ENCODE measurements at regions not wholly inside any gene's neighbourhood (a gene's known extent, or its start where the extent isn't known, plus 50 kb on each side); places are given as distances from the start of the nearest gene placed in this dataset.

DNA sequence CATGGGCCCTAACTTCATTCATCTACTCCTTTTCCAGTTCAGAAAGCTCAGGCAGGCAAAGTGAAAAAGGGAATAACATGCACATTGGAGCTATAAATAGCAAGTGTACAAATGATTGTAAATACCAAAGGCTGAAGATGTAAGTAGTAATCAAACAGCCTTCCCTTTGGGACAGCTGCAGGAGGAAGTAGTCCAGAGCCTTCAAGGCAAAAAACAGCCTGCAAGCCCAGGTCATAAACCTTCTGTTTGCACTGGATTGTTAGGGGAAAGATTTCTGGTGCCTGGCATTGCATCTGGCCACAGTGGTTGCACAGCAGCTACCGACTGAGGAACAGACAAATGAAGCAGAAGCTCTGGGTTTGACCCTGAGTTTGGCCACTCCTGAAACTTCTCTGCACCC is 98.6 kb upstream of the PMFBP1 start:
- 85% methylated on average over 1 of the region's 1 CpG; no CpG with 5 or more reads in 1 of the 2 experiments for WGBS, 2 experiments (ENCODE audit: extremely low coverage in 1 of 2, insufficient coverage in 1 of 2, insufficient read length in 1 of 2, insufficient replicate concordance in 2 of 2, low coverage in 1 of 2, low lambda C conversion rate in 2 of 2, missing lambda C conversion rate in 1 of 2)
- POLR2A ChIA-PET (ENCODE audit: partially characterized antibody), result no interaction called here
- no peak for DNase-seq (ENCODE audit: low read depth in 1 of 2, low spot score in 2 of 2)
- no peak for TF ChIP-seq RXRA (IDR thresholded peaks at IDR 0.05; ENCODE audit: insufficient read depth, low read depth, low read length)
- TF ChIP-seq POLR2AphosphoS5 (IDR thresholded peaks at IDR 0.05; ENCODE audit: low read depth, low read length), result no peak
- TF ChIP-seq CBX8 (IDR thresholded peaks at IDR 0.05; ENCODE audit: borderline replicate concordance, low read depth, low read length), result no peak
- no peak for TF ChIP-seq CTCF (IDR thresholded peaks at IDR 0.05; ENCODE audit: control extremely low read depth in 1 of 3, insufficient read depth in 1 of 3, low read depth in 1 of 3, low read length in 3 of 3)
- TF ChIP-seq CEBPB (IDR thresholded peaks at IDR 0.05; ENCODE audit: low read depth, low read length), result no peak
- TF ChIP-seq FOSL1 (IDR thresholded peaks at IDR 0.05; ENCODE audit: insufficient read depth, low read depth, low read length), result no peak
- no peak for TF ChIP-seq CTBP2 (IDR thresholded peaks at IDR 0.05; ENCODE audit: borderline replicate concordance, insufficient read depth, insufficient read length, low read length)

More for the DNA sequence above, 98.6 kb upstream of the PMFBP1 start:
- no peak overlapping the region for H3K18ac ChIP-seq (ENCODE audit: extremely low read depth, low read length)
- H4K8ac ChIP-seq (ENCODE audit: extremely low read depth, insufficient read depth, low read length), result no peak overlapping the region
- H3K79me1 ChIP-seq (ENCODE audit: low read depth, low read length), result no peaks in the 10 kb centered on the region
- H3K23me2 ChIP-seq (ENCODE audit: low read depth, low read length), result no peaks in the 10 kb centered on the region
- H3K4me2 ChIP-seq (ENCODE audit: insufficient read depth in 1 of 2, low read depth in 2 of 2, low read length in 2 of 2), result no peak overlapping the region
- H3K4me1 ChIP-seq (replicated peaks in 1 of 4; ENCODE audit: control insufficient read depth in 3 of 4, insufficient read depth in 4 of 4, low read length in 3 of 4), result no peaks in the 10 kb centered on the region
- H3K56ac ChIP-seq (replicated peaks; ENCODE audit: insufficient read length, low read depth, low read length), result no peak overlapping the region
- no peak overlapping the region for H2BK20ac ChIP-seq (ENCODE audit: low read length)
- H2BK5ac ChIP-seq (ENCODE audit: low read depth, low read length), result no peak overlapping the region
- FAIRE-seq, result no peak
- no peaks in the 10 kb centered on the region for H3K79me2 ChIP-seq (ENCODE audit: control insufficient read depth in 1 of 2, insufficient read depth in 2 of 2, low read length in 2 of 2)
- no peak overlapping the region for H2BK12ac ChIP-seq (ENCODE audit: low read depth, low read length)
- H4K5ac ChIP-seq (ENCODE audit: insufficient read length, low read depth, low read length), result no peak overlapping the region
- H3K14ac ChIP-seq (ENCODE audit: insufficient read length), result no peak overlapping the region
- H3K4ac ChIP-seq (replicated peaks; ENCODE audit: insufficient read length, low read depth, low read length), result no peak overlapping the region
- CTCF ChIA-PET (ENCODE audit: partially characterized antibody), result interaction anchor here (0.7 to 1.3 kb wide), 2 partner anchors 9 to 196 kb away, joined by 3 to 4 read pairs; no protein-coding TSS in a partner anchor
- no peak overlapping the region for H3K4me3 ChIP-seq (ENCODE audit: extremely low read depth in 1 of 4, insufficient read depth in 2 of 4, low read depth in 3 of 4, low read length in 4 of 4)
- no peak overlapping the region for H2AFZ ChIP-seq (ENCODE audit: low read length)
- H3K36me3 ChIP-seq (ENCODE audit: control insufficient read depth in 2 of 4, insufficient read depth in 4 of 4, low read length in 3 of 4), result no peaks in the 10 kb centered on the region
- no peak overlapping the region for H4K91ac ChIP-seq (replicated peaks; ENCODE audit: insufficient read length, low read length)
- H2BK120ac ChIP-seq (replicated peaks; ENCODE audit: low read depth, low read length), result no peak overlapping the region
- peaks cover 0 to 1% (median 0%) of the 10 kb centered on the region in 4 experiments; a peak in 1 of 7 replicates for H3K27me3 ChIP-seq (replicated peaks in 1 of 4; ENCODE audit: control insufficient read depth in 3 of 4, extremely low read depth in 1 of 4, insufficient read depth in 3 of 4, low read length in 3 of 4)
- no peak overlapping the region for H3K9ac ChIP-seq (replicated peaks in 1 of 4; ENCODE audit: extremely low read depth in 1 of 4, low read depth in 3 of 4, low read length in 3 of 4)
- no peak overlapping the region for H2AK5ac ChIP-seq (ENCODE audit: low read depth, low read length)
- H4K20me1 ChIP-seq (replicated peaks in 1 of 2; ENCODE audit: control insufficient read depth in 1 of 2, insufficient read depth in 2 of 2, low read length in 2 of 2), result no peaks in the 10 kb centered on the region
- H3K27ac ChIP-seq (ENCODE audit: low read depth, low read length), result no peak overlapping the region
- H3K9me3 ChIP-seq (ENCODE audit: insufficient read depth in 2 of 2, low read depth in 1 of 2, low read length in 1 of 2), result no peaks in the 10 kb centered on the region
- H2BK15ac ChIP-seq (ENCODE audit: low read length), result no peak overlapping the region
- H3K23ac ChIP-seq (ENCODE audit: insufficient read length), result no peak overlapping the region
